Fibroblast of skin of back (primary cell): ENCODE measurements at regions not wholly inside any gene's neighbourhood (a gene's known extent, or its start where the extent isn't known, plus 50 kb on each side); places are given as distances from the start of the nearest gene placed in this dataset.
A peak's percentile ranks its signal among the peaks of the same experiment; 100 is the strongest.
"Not testable (repeated sequence)": the region's sequence is repeated elsewhere in the genome, so short reads cannot be mapped to it uniquely, and the experiment has no call there.

Experiments used
- DNase-seq: peaks from one replicate; pipeline ENCODE4 v3.0.0-alpha.2; 2013

GRCh38 chr4:42205541-42205940 lies 53.1 kb upstream of the BEND4 start:
- DNase-seq, result no peak

GRCh38 chr4:42216664-42217063 lies 64.2 kb upstream of the BEND4 start:
- DNase-seq, result no peak

GRCh38 chr4:42225286-42225685 lies 72.8 kb upstream of the BEND4 start:
- DNase-seq, result no peak

DNA sequence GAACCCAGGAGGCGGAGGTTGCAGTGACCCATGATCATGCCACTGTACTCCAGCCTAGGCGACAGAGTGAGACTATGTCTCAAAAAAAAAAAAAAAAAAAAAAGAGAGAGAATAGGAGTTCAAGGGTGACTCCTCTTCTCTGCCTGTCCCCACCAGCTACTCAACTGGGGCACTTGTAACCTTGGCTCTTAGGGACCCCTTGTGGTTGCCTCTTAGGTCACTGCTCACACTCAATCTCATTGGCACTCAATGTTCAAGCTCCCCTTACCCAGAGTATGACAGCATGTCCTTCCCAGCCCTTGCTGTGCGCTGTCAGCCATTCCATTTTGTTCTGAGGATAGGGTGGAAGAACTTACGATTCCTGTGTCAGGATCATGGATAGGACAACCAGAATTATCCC lies 82.4 kb upstream of the BEND4 start:
- no peak for DNase-seq

GRCh38 chr4:42235304-42236021 lies 83.0 kb upstream of the BEND4 start:
- no peak for DNase-seq

DNA sequence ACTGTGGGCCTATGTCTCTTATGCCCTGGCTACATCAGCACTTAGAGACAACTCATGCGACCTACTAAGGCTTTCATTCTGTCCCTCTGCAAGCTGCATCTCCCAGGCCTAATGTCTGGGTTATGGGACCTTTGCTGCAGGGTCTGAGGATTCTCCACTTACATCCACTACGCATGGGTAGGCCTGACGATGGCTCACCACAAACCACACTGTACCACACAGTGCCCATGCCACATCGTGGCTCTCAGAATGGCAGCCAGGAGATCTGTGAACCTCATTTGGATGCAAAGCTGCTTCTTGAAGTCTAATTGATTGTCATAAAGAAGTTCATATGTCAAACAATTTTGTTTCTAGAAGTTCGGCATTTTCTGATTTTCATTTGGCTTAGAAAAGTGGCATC lies 84.6 kb upstream of the BEND4 start:
- no peak for DNase-seq

GRCh38 chr4:42237451-42237850 lies 85.0 kb upstream of the BEND4 start:
- DNase-seq, result no peak

DNA sequence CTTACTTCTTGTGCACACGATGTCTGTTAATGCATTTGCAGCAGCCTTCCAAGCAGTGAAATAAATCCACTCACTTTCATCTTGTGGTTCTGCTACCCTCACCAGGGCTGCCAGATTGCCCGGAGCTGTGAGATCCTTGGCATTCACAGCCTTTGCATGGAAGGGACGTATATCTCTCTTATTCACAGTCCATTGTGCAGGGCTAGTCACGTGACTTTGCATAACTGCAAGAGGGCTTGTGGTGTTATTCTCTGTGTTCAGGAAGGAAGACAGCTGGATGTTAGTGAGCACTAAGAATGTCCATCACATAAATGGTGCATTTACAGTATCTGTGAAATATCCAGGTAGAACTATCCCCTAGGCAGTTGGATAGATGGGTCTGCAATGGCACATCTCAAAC lies 96.5 kb upstream of the BEND4 start:
- DNase-seq, result no peak

DNA sequence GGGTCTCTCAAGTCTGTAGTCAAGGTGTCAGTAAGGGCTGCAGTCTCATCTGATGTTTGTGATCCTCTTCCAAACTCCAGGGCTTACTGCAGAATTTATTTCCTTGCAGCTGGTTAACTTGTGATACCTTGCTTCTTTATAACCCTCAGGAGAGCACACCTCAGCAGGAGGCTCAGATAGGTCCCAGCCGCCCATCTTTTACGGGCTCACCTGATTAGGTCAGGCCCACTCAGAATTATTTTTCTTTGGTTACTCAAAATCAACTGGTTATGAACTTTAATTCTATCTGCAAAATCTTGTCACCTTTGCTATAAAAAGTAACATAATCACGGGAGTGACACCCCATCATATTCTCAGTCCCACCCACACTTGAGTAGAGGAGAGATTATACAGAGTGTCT lies 99.9 kb upstream of the BEND4 start:
- no peak for DNase-seq

- DNase-seq, result not testable (repeated sequence)
Measured at GRCh38 chr4:42257645-42258044, 105.2 kb upstream of the BEND4 start.

- DNase-seq, result no peak
Measured at GRCh38 chr4:42262701-42263490, 110.4 kb upstream of the BEND4 start.

GRCh38 chr4:42265782-42266602 lies 113.5 kb upstream of the BEND4 start:
- no peak for DNase-seq

GRCh38 chr4:42267724-42268123 lies 115.3 kb upstream of the BEND4 start:
- no peak for DNase-seq

DNA sequence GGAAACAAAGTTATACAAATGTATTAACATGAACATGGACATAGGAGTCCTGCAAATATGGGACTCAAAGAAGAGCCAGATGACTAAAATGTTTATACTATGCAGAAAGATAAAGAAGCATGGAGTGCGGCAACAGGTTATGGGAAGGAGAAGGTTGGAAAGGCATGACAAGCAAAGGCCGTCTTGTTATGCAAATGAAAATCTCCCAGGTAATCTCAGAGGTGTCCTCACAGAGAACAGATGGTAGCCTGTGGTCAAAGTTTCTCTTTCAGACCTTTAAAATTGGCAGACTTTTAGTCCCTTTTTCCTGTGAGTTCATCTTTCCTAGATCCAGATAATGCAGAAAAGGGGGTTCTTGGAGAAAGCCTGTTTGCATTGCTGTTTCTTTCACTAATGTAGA lies 116.4 kb upstream of the BEND4 start:
- DNase-seq, result no peak

GRCh38 chr4:42271096-42271495 lies 118.6 kb upstream of the BEND4 start:
- DNase-seq, result no peak

DNA sequence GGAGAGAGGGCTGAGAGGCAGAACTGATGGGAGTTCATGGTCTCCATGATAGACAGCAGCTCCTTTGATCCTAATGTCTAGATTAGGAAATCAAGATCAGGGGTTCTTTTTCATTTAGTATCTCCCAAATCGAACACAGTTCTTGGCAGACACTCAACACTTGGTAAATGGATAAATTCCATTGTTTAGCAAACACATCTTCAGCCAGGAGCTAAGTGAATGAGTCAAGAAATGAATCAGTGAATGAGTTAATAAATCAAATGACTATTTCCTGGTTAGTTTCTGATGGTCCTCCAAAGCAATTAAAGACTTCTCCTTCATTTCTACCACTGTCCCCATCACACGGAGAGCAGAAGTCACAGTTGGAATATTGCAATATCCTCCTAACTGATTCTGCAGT lies 120.0 kb upstream of the SHISA3 start:
- DNase-seq, result no peak

DNA sequence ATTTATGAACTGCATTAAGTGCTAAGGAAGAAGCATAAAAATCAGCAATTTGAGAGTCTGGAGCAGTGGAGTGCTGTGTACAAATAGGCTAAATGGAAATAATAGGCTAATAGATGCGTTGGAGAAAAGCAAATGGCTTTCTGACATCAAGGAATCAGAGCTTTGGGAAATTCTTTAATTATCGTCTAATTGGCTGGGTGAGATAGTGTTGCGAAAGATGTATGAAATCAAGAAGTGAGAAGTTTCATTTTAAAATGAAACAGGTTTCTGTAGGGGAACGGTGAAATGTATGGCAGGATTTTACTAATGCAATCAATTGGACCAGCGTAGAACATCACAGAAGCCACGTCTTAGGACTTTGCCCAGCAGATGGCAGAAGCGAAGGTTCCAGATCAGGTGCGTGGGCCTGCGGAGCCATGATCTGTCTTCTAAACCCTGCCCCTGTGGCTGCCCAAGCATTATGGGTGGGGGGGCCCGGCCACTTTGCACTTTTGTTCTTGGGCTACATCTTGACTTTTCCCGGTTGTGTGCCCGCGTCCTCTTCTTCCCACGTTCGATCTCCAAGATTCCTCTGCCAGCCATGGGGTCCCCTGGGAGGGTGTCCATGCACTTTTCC lies 118.5 kb upstream of the SHISA3 start:
- no peak for DNase-seq

GRCh38 chr4:42280327-42281095 lies 116.8 kb upstream of the SHISA3 start:
- peak; percentile 20 for DNase-seq

DNA sequence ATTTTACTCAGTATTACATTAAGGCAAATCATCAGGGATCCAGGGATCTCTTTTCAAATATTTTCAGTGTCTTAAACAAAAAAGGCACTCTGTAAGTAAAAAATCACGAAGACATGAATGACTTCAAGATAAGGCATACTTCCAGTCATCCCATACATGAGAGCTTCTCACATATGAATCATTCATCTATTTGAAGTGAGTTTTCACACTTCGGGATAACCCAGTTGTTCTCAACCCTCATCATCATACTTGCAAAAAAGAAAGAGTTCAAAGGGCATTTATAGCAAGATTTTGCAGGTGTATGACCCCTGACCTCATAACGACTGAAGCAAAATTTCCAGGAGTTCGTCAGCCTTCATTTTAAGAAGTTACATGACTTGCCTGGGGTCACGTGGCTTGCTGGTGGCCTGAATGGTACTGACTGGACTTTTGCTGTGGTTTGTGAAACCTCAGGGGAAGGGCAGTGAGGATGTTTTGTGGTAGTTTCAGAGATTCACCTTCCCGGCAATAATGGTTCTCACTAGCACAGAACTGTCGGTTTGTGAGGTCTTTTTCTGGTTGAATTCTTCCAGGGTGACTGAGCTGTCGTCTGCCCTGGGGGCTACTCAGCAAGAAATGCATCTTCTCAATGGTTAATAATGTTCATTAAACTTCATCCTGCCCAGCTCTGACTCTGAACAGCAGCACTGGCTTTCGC lies 115.8 kb upstream of the SHISA3 start:
- no peak for DNase-seq

DNA sequence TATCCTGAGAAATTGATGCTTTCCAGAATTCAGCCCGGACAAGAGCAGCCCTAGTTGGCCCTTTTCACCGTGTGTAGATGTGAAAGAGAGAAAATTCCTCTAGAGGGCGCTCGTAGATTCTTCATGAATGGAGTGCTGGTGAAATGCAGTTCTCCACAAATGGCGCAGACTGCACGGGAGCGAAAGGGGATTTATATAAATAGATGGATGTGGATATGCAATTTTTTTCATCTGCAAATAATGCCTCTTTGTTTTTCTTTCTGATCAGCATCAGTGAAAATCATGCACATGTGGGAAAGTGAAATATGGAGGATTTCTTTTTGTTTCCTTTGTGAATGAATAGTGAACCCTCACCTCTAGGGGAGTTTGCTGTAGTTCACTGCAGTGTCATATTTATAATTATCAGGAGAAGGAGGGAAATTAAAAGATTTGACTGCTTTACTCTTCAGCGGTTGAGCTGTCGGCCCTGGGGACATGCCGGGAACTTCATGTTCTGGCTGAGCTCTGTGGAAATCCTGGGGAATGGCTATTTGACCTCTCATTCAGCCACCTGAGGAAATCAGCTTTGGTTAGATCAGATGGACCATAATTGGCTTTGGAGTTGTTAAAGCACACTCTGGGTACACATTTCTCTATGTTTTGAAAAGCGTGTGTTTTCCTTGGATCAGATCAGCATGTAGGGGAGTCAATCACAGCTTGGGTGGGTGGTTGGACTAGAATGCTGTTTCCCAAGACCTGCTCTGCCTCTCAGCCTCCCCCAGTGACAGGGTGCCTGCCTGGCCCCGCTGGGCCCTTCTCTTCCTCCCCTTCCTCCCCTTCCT lies 115.0 kb upstream of the SHISA3 start:
- peak; percentile 69 for DNase-seq

- DNase-seq, result no peak
Measured at GRCh38 chr4:42284030-42284429, 113.3 kb upstream of the SHISA3 start.
